ENCODE measurements at regions not wholly inside any gene's neighbourhood (a gene's known extent, or its start where the extent isn't known, plus 50 kb on each side); places are given as distances from the start of the nearest gene placed in this dataset.

- DNase-seq (ENCODE audit: low spot score) (no peak), ATAC-seq (no peak)
- POLR2A ChIA-PET: no interaction called here
- Mint-ChIP-seq H3K4me1 (0 out of 2 replicates have a peak, but pooled peaks cover 2% of the 10 kb centered on the region), H3K36me3 (no peaks in the 10 kb centered on the region), H3K27me3 (ENCODE audit: low read depth) (peaks cover 84% of the 10 kb centered on the region), H3K9me3 (no peaks in the 10 kb centered on the region), H3K4me3 (no peak overlapping the region), H3K27ac (no peak overlapping the region)
- TF ChIP-seq EMX1 (CRISPR knock-in tag; IDR thresholded peaks at IDR 0.05) (no peak), CBFB (CRISPR knock-in tag; IDR thresholded peaks at IDR 0.05; ENCODE audit: low read depth) (no peak), CTCF (IDR thresholded peaks at IDR 0.05) (no peak), ERG (CRISPR knock-in tag; IDR thresholded peaks at IDR 0.05) (no peak), ZNF263 (CRISPR knock-in tag; IDR thresholded peaks at IDR 0.05; ENCODE audit: low read depth) (no peak), ATF1 (CRISPR knock-in tag; IDR thresholded peaks at IDR 0.05) (no peak), HMGA2 (CRISPR knock-in tag; IDR thresholded peaks at IDR 0.05) (no peak), NFATC4 (CRISPR knock-in tag; IDR thresholded peaks at IDR 0.05) (no peak), ZNF423 (CRISPR knock-in tag; IDR thresholded peaks at IDR 0.05) (no peak), ZNF425 (CRISPR knock-in tag; conservative IDR thresholded peaks at IDR 0.05) (no peak), FOXJ3 (CRISPR knock-in tag; IDR thresholded peaks at IDR 0.05; ENCODE audit: borderline replicate concordance) (no peak)
- TF ChIP-seq, protein P1, sequence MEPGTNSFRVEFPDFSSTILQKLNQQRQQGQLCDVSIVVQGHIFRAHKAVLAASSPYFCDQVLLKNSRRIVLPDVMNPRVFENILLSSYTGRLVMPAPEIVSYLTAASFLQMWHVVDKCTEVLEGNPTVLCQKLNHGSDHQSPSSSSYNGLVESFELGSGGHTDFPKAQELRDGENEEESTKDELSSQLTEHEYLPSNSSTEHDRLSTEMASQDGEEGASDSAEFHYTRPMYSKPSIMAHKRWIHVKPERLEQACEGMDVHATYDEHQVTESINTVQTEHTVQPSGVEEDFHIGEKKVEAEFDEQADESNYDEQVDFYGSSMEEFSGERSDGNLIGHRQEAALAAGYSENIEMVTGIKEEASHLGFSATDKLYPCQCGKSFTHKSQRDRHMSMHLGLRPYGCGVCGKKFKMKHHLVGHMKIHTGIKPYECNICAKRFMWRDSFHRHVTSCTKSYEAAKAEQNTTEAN (CRISPR knock-in tag; IDR thresholded peaks at IDR 0.05): no peak
- TF ChIP-seq, protein P2, sequence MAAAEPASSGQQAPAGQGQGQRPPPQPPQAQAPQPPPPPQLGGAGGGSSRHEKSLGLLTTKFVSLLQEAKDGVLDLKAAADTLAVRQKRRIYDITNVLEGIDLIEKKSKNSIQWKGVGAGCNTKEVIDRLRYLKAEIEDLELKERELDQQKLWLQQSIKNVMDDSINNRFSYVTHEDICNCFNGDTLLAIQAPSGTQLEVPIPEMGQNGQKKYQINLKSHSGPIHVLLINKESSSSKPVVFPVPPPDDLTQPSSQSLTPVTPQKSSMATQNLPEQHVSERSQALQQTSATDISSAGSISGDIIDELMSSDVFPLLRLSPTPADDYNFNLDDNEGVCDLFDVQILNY (CRISPR knock-in tag; IDR thresholded peaks at IDR 0.05): no peak
- CTCF ChIA-PET: no interaction called here
These were observed 64.3 kb upstream of the MAGEB16 start for GRCh38 chrX:35733879-35734278.

DNA sequence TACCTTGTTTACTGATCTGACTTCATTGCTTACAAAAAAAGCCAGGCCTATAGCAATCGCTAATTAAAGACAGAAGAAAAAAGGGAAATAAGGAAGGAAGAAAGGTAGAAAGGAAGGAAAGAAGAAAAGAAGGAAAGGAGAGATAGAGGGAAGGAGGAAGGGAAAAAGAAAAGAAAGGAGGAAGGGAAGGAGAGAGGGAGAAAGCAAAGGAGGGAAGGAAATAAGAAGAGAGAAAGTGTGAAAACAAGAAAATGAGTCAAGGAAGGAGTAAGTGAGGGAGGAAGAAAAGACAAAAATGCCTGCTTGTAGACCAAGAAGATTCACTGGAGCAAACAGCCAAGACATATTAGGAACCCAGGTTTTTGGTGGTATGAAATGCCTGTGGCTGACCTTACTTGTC is 57.0 kb upstream of the MAGEB16 start:
- H3K27me3 Mint-ChIP-seq (ENCODE audit: low read depth): peaks cover 66% of the 10 kb centered on the region
- no peak for DNase-seq (ENCODE audit: low spot score)
- no peaks in the 10 kb centered on the region for H3K4me1 Mint-ChIP-seq
- no peak for ATAC-seq
- TF ChIP-seq, protein P3, sequence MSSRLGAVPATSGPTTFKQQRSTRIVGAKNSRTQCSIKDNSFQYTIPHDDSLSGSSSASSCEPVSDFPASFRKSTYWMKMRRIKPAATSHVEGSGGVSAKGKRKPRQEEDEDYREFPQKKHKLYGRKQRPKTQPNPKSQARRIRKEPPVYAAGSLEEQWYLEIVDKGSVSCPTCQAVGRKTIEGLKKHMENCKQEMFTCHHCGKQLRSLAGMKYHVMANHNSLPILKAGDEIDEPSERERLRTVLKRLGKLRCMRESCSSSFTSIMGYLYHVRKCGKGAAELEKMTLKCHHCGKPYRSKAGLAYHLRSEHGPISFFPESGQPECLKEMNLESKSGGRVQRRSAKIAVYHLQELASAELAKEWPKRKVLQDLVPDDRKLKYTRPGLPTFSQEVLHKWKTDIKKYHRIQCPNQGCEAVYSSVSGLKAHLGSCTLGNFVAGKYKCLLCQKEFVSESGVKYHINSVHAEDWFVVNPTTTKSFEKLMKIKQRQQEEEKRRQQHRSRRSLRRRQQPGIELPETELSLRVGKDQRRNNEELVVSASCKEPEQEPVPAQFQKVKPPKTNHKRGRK (CRISPR knock-in tag; IDR thresholded peaks at IDR 0.05; ENCODE audit: borderline replicate concordance): 0 out of 2 replicates have a peak, but pooled peaks have one; percentile 60
- no peak for TF ChIP-seq TCF7 (CRISPR knock-in tag; IDR thresholded peaks at IDR 0.05; ENCODE audit: low read depth)
- H3K27ac Mint-ChIP-seq: no peak overlapping the region
- H3K9me3 Mint-ChIP-seq: no peaks in the 10 kb centered on the region
- no peaks in the 10 kb centered on the region for H3K36me3 Mint-ChIP-seq
- H3K4me3 Mint-ChIP-seq: no peak overlapping the region
- ChIA-PET CTCF (no interaction called here), POLR2A (no interaction called here)
